ENCODE measurements at regions not wholly inside any gene's neighbourhood (a gene's known extent, or its start where the extent isn't known, plus 50 kb on each side); places are given as distances from the start of the nearest gene placed in this dataset.

- no peak for DNase-seq (ENCODE audit: low read depth, low spot score)
- no peak overlapping the region for H3K4me3 ChIP-seq
- peaks cover 9% of the 10 kb centered on the region for H3K4me1 ChIP-seq (ENCODE audit: control insufficient read depth, insufficient read depth, low read length)
- RAD21 ChIA-PET (ENCODE audit: unreplicated experiment): no interaction called here
- no peaks in the 10 kb centered on the region for H3K27me3 ChIP-seq (replicated peaks in 1 of 2; ENCODE audit: control insufficient read depth in 2 of 2, insufficient read depth in 2 of 2, low read length in 1 of 2)
- no peak overlapping the region for H2AFZ ChIP-seq (ENCODE audit: control insufficient read depth, low read depth, low read length)
- in situ Hi-C loops (cut with MboI): no loop called here
- intact Hi-C loops (cut with micrococcal nuclease; ENCODE audit: unreplicated experiment): loop anchor here (5.0 to 10.0 kb wide), 2 partner anchors 125 to 297 kb away; no protein-coding TSS in a partner anchor
- H3K79me2 ChIP-seq (ENCODE audit: control insufficient read depth, insufficient read depth, low read length): no peaks in the 10 kb centered on the region
- H3K4me2 ChIP-seq (ENCODE audit: control insufficient read depth, insufficient read depth): no peak overlapping the region
- H4K20me1 ChIP-seq (ENCODE audit: control insufficient read depth, insufficient read depth): no peaks in the 10 kb centered on the region
- H3K36me3 ChIP-seq (ENCODE audit: control insufficient read depth in 2 of 2, insufficient read depth in 2 of 2, low read length in 1 of 2): no peaks in the 10 kb centered on the region; a peak in 1 of 4 replicates
- no peak for ATAC-seq
- no peaks in the 10 kb centered on the region; the same call in 1 of the 3 replicates for H3K9me3 ChIP-seq (replicated peaks; ENCODE audit: control insufficient read depth, insufficient read depth, low read length)
- H3K9ac ChIP-seq (ENCODE audit: control insufficient read depth, insufficient read depth, low read length): no peak overlapping the region
- no TSS peak for BruUV-seq (replicated peaks)
- WGBS (ENCODE audit: insufficient coverage, insufficient replicate concordance, low lambda C conversion rate, missing lambda C conversion rate): 77% methylated on average over 2 of the region's 2 CpGs
- no peak for TF ChIP-seq NR2C2 (IDR thresholded peaks at IDR 0.05; ENCODE audit: borderline replicate concordance, control insufficient read depth, insufficient read length, low read depth)
- no peak for TF ChIP-seq ELK1 (IDR thresholded peaks at IDR 0.05; ENCODE audit: low read depth, low read length)
- FAIRE-seq: no peak
- POLR2A ChIA-PET: no interaction called here
- H3K27ac ChIP-seq (ENCODE audit: control insufficient read depth, insufficient read depth): no peak overlapping the region
- CTCF ChIA-PET: interaction anchor here (0.6 kb wide), 1 partner anchor 154 kb away, joined by 3 read pairs; no protein-coding TSS in a partner anchor
- SMC1A ChIA-PET (ENCODE audit: uncharacterized antibody, unreplicated experiment): no interaction called here
These were observed 110.5 kb upstream of the TACR1 start for GRCh38 chr2:75309596-75310463.

GRCh38 chr2:75303227-75303626, 103.9 kb upstream of the TACR1 start:
- H3K36me3 ChIP-seq (ENCODE audit: control insufficient read depth in 2 of 2, insufficient read depth in 2 of 2, low read length in 1 of 2): no peaks in the 10 kb centered on the region; a peak in 1 of 4 replicates
- in situ Hi-C loops (cut with MboI): no loop called here
- H2AFZ ChIP-seq (ENCODE audit: control insufficient read depth, low read depth, low read length): no peak overlapping the region
- ChIA-PET SMC1A (ENCODE audit: uncharacterized antibody, unreplicated experiment) (no interaction called here), RAD21 (ENCODE audit: unreplicated experiment) (no interaction called here), CTCF (interaction anchor here (1.0 kb wide), 1 partner anchor 11 kb away, joined by 3 read pairs; no protein-coding TSS in a partner anchor), POLR2A (no interaction called here)
- H3K27ac ChIP-seq (ENCODE audit: control insufficient read depth, insufficient read depth): no peak overlapping the region
- H3K79me2 ChIP-seq (ENCODE audit: control insufficient read depth, insufficient read depth, low read length): no peaks in the 10 kb centered on the region
- H3K27me3 ChIP-seq (replicated peaks in 1 of 2; ENCODE audit: control insufficient read depth in 2 of 2, insufficient read depth in 2 of 2, low read length in 1 of 2): no peaks in the 10 kb centered on the region
- no peaks in the 10 kb centered on the region for H3K4me1 ChIP-seq (ENCODE audit: control insufficient read depth, insufficient read depth, low read length)
- TF ChIP-seq ZBTB33 (IDR thresholded peaks at IDR 0.05): no peak
- no peak for TF ChIP-seq NFXL1 (IDR thresholded peaks at IDR 0.05; ENCODE audit: borderline replicate concordance)
- no peak for TF ChIP-seq TCF7 (IDR thresholded peaks at IDR 0.05; ENCODE audit: borderline replicate concordance)
- no peak for TF ChIP-seq USF1 (IDR thresholded peaks at IDR 0.05; ENCODE audit: borderline replicate concordance, extremely low read length, insufficient read depth, low read depth, low read length)
- TF ChIP-seq IKZF1 (conservative IDR thresholded peaks at IDR 0.05): no peak
- no peak for TF ChIP-seq RBBP5 (conservative IDR thresholded peaks at IDR 0.05)
- no peak overlapping the region for H3K9ac ChIP-seq (ENCODE audit: control insufficient read depth, insufficient read depth, low read length)
- no peaks in the 10 kb centered on the region; the same call in 1 of the 3 replicates for H3K9me3 ChIP-seq (replicated peaks; ENCODE audit: control insufficient read depth, insufficient read depth, low read length)
- 94% methylated on average over 1 of the region's 1 CpG for WGBS (ENCODE audit: insufficient coverage, insufficient replicate concordance, low lambda C conversion rate, missing lambda C conversion rate)
- intact Hi-C loops (cut with micrococcal nuclease; ENCODE audit: unreplicated experiment): no loop called here
- ATAC-seq: no peak
- H3K4me2 ChIP-seq (ENCODE audit: control insufficient read depth, insufficient read depth): no peak overlapping the region
- no peak overlapping the region for H3K4me3 ChIP-seq
- no peak for DNase-seq (ENCODE audit: low read depth, low spot score)
- no TSS peak for BruUV-seq (replicated peaks)
- FAIRE-seq: no peak
- H4K20me1 ChIP-seq (ENCODE audit: control insufficient read depth, insufficient read depth): no peaks in the 10 kb centered on the region

Data from GM12878 (cell line).